GM10266 (cell line): ENCODE measurements at regions not wholly inside any gene's neighbourhood (a gene's known extent, or its start where the extent isn't known, plus 50 kb on each side); places are given as distances from the start of the nearest gene placed in this dataset.
"Not testable (repeated sequence)": the region's sequence is repeated elsewhere in the genome, so short reads cannot be mapped to it uniquely, and the experiment has no call there.

Source experiments
- DNase-seq: peaks from one replicate; pipeline ENCODE4 v3.0.0; 2012; ENCODE audit errors: extremely low spot score
- TF ChIP-seq, protein P1 (sequence below): IDR thresholded peaks from 2 replicates; pipeline ENCODE4 v1.5.1; 2012; ENCODE audit warnings: mild to moderate bottlenecking, low read depth; ENCODE audit not compliant: control insufficient read depth, insufficient read depth; ENCODE audit errors: missing control alignments

DNA sequence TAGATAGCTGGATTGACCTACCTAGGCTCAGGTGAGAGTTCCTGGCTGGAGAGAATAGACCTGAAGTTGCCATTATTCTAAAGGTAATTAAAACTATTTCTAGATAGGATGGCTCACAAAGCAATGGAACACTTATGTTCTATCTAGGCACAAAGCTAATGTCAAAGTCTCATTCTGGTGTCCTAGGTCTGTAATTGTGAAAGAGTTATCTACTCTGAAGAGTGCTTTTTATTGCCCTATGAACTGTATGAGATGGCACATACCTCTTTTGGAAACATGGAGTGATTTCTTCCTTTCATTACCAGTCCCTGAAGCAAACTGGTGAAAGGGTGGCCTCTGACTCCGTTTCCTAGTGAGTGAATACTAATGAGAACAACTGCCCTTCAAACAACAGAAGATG is 80.3 kb downstream of the MTNR1B start:
- no peak for DNase-seq
- TF ChIP-seq, protein P1, sequence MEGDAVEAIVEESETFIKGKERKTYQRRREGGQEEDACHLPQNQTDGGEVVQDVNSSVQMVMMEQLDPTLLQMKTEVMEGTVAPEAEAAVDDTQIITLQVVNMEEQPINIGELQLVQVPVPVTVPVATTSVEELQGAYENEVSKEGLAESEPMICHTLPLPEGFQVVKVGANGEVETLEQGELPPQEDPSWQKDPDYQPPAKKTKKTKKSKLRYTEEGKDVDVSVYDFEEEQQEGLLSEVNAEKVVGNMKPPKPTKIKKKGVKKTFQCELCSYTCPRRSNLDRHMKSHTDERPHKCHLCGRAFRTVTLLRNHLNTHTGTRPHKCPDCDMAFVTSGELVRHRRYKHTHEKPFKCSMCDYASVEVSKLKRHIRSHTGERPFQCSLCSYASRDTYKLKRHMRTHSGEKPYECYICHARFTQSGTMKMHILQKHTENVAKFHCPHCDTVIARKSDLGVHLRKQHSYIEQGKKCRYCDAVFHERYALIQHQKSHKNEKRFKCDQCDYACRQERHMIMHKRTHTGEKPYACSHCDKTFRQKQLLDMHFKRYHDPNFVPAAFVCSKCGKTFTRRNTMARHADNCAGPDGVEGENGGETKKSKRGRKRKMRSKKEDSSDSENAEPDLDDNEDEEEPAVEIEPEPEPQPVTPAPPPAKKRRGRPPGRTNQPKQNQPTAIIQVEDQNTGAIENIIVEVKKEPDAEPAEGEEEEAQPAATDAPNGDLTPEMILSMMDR: no peak

DNA sequence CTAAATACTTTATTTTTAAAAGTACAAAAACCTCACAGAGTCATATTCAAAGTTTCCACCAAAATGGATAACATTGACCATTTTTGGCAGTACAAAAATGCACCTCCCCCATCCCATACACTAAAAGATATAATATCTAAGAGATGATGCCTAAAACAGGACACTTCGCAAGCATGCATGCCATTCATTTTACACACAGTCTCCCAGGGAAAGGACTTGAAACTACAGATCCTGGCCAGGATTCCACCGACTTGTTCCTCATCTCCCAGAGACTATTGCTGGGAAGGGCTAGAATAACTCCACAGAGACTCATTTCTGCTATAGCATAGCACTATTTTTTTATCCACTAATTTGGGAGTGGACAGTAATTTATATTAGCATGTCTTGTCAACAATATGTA is 81.7 kb downstream of the MTNR1B start:
- TF ChIP-seq, protein P1: no peak

DNA sequence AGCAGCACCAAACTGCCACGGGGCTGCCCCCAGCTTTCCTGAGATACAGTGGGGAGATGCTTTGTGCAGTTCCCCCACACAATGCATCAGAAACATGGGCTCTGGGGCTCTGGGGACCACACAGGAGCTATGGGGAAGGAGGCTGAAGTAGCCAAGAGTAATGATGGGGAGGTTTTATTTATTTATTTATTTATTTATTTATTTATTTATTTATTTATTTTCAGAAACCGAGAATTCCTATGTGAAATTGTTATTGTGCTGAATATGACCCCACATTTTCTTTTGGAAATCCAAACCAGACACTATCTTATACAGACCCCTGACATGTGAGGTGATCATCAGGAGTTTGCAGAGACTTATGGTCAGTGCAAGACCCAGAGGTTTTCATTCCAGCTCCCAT is 84.4 kb downstream of the MTNR1B start:
- TF ChIP-seq, protein P1: no peak
- DNase-seq: no peak

More for the DNA sequence above, 81.7 kb downstream of the MTNR1B start:
- no peak for DNase-seq

DNA sequence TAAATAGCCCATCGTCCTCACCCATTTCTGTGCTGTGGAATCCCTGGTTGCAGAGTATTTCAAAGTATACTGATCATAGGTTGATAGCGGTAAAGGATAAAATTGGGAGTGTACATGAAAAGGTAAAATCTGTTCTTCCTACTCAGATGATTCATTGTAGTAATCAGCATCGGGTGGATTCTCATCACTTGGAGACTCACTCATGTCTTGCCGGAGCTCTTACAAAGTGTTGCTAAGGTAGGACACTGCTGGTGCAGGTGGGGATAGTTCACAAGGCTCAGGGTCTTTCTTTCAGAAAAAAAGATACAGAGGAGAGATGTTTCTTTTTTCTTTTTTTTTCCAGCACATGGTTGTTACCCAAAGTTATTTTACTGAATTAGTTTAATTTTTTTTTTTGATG is 84.8 kb downstream of the MTNR1B start:
- no peak for DNase-seq
- TF ChIP-seq, protein P1: no peak

DNA sequence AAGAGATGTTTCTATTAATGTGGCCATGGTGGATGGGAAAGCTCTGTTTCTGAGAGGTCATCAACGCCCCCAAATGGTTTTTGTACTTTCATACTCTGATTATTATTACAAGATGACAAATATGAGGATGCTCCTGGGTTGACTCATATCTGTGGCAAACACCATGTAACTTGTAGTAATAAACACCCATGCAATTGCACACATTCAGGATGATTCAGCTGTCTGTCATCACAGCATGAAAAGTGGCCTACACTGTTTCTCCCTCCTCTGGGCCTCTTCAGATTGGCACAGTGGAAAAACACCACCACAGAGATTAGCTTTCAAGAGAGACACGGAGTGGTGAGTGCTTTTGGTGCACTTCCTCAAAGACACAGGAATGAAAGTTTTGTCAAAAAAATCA is 85.4 kb downstream of the MTNR1B start:
- TF ChIP-seq, protein P1: no peak
- DNase-seq: peak; percentile 8

DNA sequence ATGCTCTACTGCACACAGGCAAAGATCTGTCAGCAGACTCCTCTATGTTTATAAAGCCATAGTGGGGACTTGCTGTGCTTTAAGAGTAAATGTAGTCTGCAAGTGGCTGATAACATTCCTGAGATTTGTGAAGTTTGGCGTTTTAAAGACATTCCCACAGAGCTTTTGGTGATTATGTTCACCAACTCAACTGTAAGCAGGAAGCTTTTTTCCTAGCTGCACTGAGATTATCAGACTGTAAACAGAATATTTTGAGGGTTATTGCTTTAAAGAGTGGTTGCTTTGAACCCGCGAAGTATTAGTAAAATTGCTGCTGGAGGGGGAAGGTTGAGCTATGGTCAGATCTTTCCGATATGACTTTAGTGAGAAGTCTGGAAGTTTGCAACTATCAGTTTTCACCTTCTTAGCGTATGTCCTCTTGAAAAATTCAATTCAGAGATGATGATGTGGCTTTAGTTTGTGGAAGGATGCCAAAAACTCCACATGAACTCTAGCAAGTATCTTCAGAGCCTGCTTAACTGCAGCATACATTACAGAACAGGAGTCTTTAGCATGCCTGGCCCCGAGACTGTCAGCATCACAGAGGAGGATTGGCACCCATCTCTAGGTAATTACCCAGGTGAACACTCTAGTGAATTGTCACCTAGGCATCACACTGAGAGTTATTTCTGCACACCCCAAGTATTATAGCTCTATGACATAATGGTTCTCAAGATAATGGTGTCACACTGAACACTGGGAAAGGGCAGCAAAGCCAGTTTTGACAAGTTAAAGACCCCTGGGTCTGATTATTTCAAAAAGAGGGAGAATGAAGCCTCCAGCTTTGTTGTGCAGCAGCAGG is 89.9 kb downstream of the MTNR1B start:
- TF ChIP-seq, protein P1: no peak
- DNase-seq: no peak

DNA sequence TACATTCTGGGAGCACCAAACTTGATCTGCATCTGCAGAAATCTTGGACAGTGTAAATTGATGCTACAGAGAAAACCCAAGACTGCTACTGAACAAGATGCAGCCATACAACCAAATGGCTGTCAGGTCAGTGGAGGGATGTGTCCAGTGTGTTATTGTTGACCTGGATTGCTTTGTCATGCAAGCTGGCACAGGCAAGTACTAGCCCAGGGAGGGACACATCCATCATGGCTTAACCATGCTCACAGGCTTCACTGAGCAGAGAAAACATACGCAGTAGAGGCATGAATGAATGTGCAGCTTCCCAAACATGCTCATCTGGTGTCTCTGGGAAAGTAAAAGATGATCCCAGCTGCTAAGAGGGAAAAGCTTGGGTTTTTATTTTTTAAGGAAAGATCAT is 93.6 kb downstream of the MTNR1B start:
- TF ChIP-seq, protein P1: no peak
- no peak for DNase-seq

DNA sequence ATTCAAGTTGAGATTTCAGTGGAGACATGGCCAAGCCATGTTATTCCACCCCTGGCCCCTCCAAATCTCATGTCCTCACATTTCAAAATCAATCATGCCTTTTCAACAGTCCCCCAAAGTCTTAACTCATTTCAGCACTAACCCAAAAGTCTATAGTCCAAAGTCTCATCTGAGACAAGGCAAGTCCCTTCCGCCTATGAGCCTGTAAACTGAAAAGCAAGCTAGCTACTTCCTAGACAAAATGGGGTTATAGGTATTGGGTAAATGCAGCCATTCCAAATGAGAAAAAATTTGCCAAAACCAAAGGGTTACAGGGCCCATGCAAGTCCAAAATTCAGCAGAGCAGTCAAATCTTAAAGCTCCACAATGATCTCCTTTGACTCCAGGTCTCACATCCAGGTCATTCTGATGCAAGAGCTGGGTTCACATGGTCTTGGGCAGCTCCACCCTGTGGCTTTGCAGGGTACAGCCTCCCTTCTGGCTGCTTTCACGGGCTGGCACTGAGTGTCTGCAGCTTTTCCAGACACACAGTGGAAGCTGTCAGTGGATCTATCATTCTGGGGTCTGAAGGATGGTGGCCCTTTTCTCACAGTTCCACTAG is 95.7 kb downstream of the MTNR1B start:
- DNase-seq: not testable (repeated sequence)
